Brain microvascular endothelial cell (primary cell): ENCODE measurements at regions not wholly inside any gene's neighbourhood (a gene's known extent, or its start where the extent isn't known, plus 50 kb on each side); places are given as distances from the start of the nearest gene placed in this dataset.
"Not testable (repeated sequence)": the region's sequence is repeated elsewhere in the genome, so short reads cannot be mapped to it uniquely, and the experiment has no call there.

ENCODE experiments used
- DNase-seq: peaks from one replicate; pipeline ENCODE4 v3.0.0-alpha.2; 2020
- H3K27ac ChIP-seq: fragments of 250-450 bp; sonication (Bioruptor Pico); 2 replicates; pipeline ENCODE4 v1.5.1; 2020; ENCODE audit warnings: mild to moderate bottlenecking, moderate library complexity
- H3K27me3 ChIP-seq: fragments of 250-450 bp; sonication (Bioruptor Pico); replicated peaks from 2 replicates; pipeline ENCODE4 v1.5.1; 2020; ENCODE audit warnings: mild to moderate bottlenecking
- H3K36me3 ChIP-seq: fragments of 250-450 bp; sonication (Bioruptor Pico); replicated peaks from 2 replicates; pipeline ENCODE4 v1.5.1; 2020; ENCODE audit warnings: mild to moderate bottlenecking
- H3K4me3 ChIP-seq: 2 replicates; pipeline ENCODE4 v1.5.1; 2011; ENCODE audit warnings: low read depth, mild to moderate bottlenecking, control low read depth, low read length, moderate library complexity
- CTCF ChIP-seq: IDR thresholded peaks from 2 replicates; pipeline ENCODE4 v1.5.1; 2011; ENCODE audit warnings: low read depth, mild to moderate bottlenecking, moderate library complexity, low read length, control low read depth, inconsistent platforms; ENCODE audit errors: missing control alignments
- in situ Hi-C: cut with HindIII; loops from 2 replicates; pipeline ENCODE4 v1.10.0; 2017; ENCODE audit warnings: low sequenced_read_pairs, low pct_ligation_motif_present

GRCh38 chr6:86629123-86629522 lies 308.2 kb upstream of the HTR1E start:
- H3K4me3 ChIP-seq, result no peak overlapping the region
- TF ChIP-seq CTCF, result no peak
- DNase-seq, result no peak
- no peak overlapping the region for H3K27ac ChIP-seq
- H3K27me3 ChIP-seq, result no peaks in the 10 kb centered on the region
- in situ Hi-C loops, result no loop called here
- H3K36me3 ChIP-seq, result no peaks in the 10 kb centered on the region

- Histone ChIP-seq H3K27me3 (no peaks in the 10 kb centered on the region), H3K27ac (no peak overlapping the region), H3K36me3 (no peaks in the 10 kb centered on the region), H3K4me3 (no peak overlapping the region)
- TF ChIP-seq CTCF, result no peak
- in situ Hi-C loops, result no loop called here
- DNase-seq, result no peak
Measured at GRCh38 chr6:86619428-86619827, 317.9 kb upstream of the HTR1E start.

- no peaks in the 10 kb centered on the region for H3K36me3 ChIP-seq
- H3K4me3 ChIP-seq, result no peak overlapping the region
- in situ Hi-C loops, result no loop called here
- TF ChIP-seq CTCF, result no peak
- H3K27me3 ChIP-seq, result no peaks in the 10 kb centered on the region
- DNase-seq, result no peak
- no peak overlapping the region for H3K27ac ChIP-seq
Measured at GRCh38 chr6:86615299-86615698, 322.0 kb upstream of the HTR1E start.

- no peak overlapping the region for H3K4me3 ChIP-seq
- DNase-seq, result no peak
- H3K27me3 ChIP-seq, result no peaks in the 10 kb centered on the region
- in situ Hi-C loops, result no loop called here
- no peaks in the 10 kb centered on the region for H3K36me3 ChIP-seq
- H3K27ac ChIP-seq, result no peak overlapping the region
- no peak for TF ChIP-seq CTCF
Measured at GRCh38 chr6:86609549-86610388, 327.6 kb upstream of the HTR1E start.

- H3K4me3 ChIP-seq, H3K36me3 ChIP-seq, H3K27me3 ChIP-seq, H3K27ac ChIP-seq, DNase-seq, in situ Hi-C loops: not testable (repeated sequence)
Measured at GRCh38 chr6:86603364-86603763, 334.0 kb upstream of the HTR1E start.

- H3K27ac ChIP-seq, DNase-seq, H3K36me3 ChIP-seq, H3K27me3 ChIP-seq, in situ Hi-C loops, H3K4me3 ChIP-seq: not testable (repeated sequence)
Measured at GRCh38 chr6:86602093-86602492, 335.2 kb upstream of the HTR1E start.

GRCh38 chr6:86598969-86599368 lies 338.4 kb upstream of the HTR1E start:
- in situ Hi-C loops, H3K4me3 ChIP-seq, H3K36me3 ChIP-seq, H3K27ac ChIP-seq, H3K27me3 ChIP-seq, DNase-seq: not testable (repeated sequence)
